Neural crest cell (in vitro differentiated cells): ENCODE measurements at regions not wholly inside any gene's neighbourhood (a gene's known extent, or its start where the extent isn't known, plus 50 kb on each side); places are given as distances from the start of the nearest gene placed in this dataset.

Source experiments
- DNase-seq: peaks from one replicate; pipeline ENCODE4 v3.0.0; 2021; ENCODE audit warnings: low read depth, mixed read lengths, low spot score
- H3K27ac Mint-ChIP-seq: one replicate; pipeline ENCODE4 v1.8.0; 2021; ENCODE audit warnings: mild to moderate bottlenecking, mixed read lengths; ENCODE audit not compliant: unreplicated experiment
- H3K27me3 Mint-ChIP-seq: 2 replicates; pipeline ENCODE4 v1.8.0; 2021; ENCODE audit warnings: low read depth, mild to moderate bottlenecking, mixed read lengths
- H3K36me3 Mint-ChIP-seq: 2 replicates; pipeline ENCODE4 v1.8.0; 2021; ENCODE audit warnings: low read depth, mild to moderate bottlenecking, mixed read lengths
- H3K4me1 Mint-ChIP-seq: 2 replicates; pipeline ENCODE4 v1.8.0; 2021; ENCODE audit warnings: mixed read lengths
- H3K4me3 Mint-ChIP-seq: one replicate; pipeline ENCODE4 v1.8.0; 2021; ENCODE audit warnings: mild to moderate bottlenecking, mixed read lengths
- H3K9me3 Mint-ChIP-seq: 2 replicates; pipeline ENCODE4 v1.8.0; 2021; ENCODE audit warnings: mixed read lengths
- TF ChIP-seq, protein P1 (sequence below): fragments of 200-600 bp; sonication (generic); conservative IDR thresholded peaks from 2 replicates; pipeline ENCODE4 v1.5.0; 2021; ENCODE audit warnings: antibody characterized with exemption, mild to moderate bottlenecking

DNA sequence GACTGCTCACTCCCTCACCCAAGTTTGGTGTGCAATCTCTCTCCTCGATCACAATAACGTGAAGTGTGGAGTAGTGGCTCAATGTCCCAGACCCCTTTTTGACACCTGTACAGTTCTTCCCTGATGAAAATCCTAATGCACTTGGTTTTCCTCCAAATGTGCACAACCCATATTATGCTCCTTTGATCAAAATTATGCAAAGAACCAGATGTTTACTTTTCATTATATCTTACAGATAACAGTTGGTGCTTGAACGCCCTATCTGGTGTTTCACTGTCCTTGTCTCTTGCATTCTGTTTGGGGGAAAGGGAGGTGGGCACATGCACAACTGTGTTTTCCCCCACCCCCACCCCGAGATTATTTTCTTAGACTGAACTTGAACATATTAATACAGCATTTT is 85.0 kb upstream of the CREB1 start:
- no peaks in the 10 kb centered on the region for H3K27me3 Mint-ChIP-seq
- no peaks in the 10 kb centered on the region for H3K36me3 Mint-ChIP-seq
- TF ChIP-seq, protein P1, sequence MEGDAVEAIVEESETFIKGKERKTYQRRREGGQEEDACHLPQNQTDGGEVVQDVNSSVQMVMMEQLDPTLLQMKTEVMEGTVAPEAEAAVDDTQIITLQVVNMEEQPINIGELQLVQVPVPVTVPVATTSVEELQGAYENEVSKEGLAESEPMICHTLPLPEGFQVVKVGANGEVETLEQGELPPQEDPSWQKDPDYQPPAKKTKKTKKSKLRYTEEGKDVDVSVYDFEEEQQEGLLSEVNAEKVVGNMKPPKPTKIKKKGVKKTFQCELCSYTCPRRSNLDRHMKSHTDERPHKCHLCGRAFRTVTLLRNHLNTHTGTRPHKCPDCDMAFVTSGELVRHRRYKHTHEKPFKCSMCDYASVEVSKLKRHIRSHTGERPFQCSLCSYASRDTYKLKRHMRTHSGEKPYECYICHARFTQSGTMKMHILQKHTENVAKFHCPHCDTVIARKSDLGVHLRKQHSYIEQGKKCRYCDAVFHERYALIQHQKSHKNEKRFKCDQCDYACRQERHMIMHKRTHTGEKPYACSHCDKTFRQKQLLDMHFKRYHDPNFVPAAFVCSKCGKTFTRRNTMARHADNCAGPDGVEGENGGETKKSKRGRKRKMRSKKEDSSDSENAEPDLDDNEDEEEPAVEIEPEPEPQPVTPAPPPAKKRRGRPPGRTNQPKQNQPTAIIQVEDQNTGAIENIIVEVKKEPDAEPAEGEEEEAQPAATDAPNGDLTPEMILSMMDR: no peak

DNA sequence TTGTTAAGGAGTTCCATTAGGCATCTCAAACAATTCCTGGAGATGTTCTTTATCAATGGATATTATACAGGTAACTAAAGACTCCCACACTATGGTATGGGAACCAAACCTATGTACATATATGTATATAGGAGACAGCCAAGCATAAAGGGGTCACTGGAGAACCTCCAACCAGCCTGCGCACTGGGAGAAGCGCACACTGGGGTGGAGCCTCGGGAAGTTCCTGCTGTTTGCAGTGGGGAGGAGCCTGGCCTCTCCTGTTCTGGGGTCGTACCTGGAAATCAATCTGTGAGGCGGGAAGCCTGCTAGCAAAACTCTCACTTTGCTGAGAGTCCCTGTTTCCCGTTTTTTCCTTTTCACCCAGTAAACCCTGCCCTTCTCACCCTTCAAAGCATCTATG is 83.1 kb upstream of the CREB1 start:
- Mint-ChIP-seq H3K27me3 (no peaks in the 10 kb centered on the region), H3K27ac (no peak overlapping the region), H3K4me1 (no peaks in the 10 kb centered on the region), H3K9me3 (no peaks in the 10 kb centered on the region), H3K36me3 (no peaks in the 10 kb centered on the region), H3K4me3 (no peak overlapping the region)
- no peak for DNase-seq
- TF ChIP-seq, protein P1: no peak

More for the DNA sequence above, 85.0 kb upstream of the CREB1 start:
- H3K4me1 Mint-ChIP-seq: no peaks in the 10 kb centered on the region
- no peak overlapping the region for H3K4me3 Mint-ChIP-seq
- no peak overlapping the region for H3K27ac Mint-ChIP-seq
- H3K9me3 Mint-ChIP-seq: peaks cover 2% of the 10 kb centered on the region
- DNase-seq: no peak

GRCh38 chr2:207448006-207448405 is 81.8 kb upstream of the CREB1 start:
- Mint-ChIP-seq H3K27ac (no peak overlapping the region), H3K36me3 (no peaks in the 10 kb centered on the region), H3K4me1 (no peaks in the 10 kb centered on the region), H3K9me3 (no peaks in the 10 kb centered on the region), H3K27me3 (no peaks in the 10 kb centered on the region), H3K4me3 (no peak overlapping the region)
- no peak for DNase-seq
- TF ChIP-seq, protein P1: no peak

DNA sequence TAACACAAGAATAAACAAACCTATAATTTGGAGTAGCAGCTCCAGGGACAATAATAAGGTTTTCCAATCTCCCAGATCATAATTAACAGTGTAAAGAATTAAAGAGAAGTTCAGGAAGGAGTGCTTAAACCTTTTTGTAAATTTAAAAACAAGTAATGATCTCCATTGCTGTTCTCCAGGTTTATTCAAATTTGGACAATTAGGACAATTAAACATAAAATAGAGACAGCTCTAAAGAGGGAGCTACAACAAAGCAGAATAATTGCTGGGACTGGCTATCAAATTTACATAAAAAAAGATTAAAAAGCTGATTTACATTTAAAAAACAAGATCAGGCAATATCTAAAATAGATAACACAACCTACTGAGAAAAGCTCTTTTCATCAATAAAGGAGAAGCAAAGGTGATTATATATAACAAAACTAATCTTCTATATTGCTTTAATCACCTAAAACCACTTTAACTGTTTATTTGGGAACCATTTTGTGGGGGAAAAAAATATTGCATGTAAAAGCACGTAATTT is 80.1 kb upstream of the CREB1 start:
- no peak for DNase-seq
- no peak overlapping the region for H3K4me3 Mint-ChIP-seq
- peaks cover 4% of the 10 kb centered on the region for H3K36me3 Mint-ChIP-seq
- no peaks in the 10 kb centered on the region for H3K27me3 Mint-ChIP-seq
- no peaks in the 10 kb centered on the region for H3K9me3 Mint-ChIP-seq
- TF ChIP-seq, protein P1: no peak
- no peaks in the 10 kb centered on the region for H3K4me1 Mint-ChIP-seq
- H3K27ac Mint-ChIP-seq: no peak overlapping the region

DNA sequence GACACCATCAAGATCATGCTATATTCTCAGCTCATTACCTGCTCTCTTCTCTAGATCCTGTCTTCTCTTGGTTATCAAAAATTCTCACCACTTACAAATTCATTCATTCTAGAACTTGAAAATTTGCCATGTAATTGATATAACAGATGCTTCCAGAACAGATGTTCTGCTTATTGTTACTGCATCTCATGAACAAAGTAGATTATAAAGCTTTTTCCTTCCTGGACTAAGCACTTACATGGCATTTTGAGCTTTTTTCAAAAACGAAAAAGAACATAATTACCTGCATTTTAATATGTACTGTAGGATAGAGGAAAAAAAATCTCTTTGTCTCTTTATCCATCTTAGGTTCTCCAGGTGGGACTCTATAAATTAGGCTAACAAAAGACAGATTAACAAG is 79.6 kb upstream of the CREB1 start:
- Mint-ChIP-seq H3K27ac (no peak overlapping the region), H3K36me3 (peaks cover 4% of the 10 kb centered on the region), H3K27me3 (no peaks in the 10 kb centered on the region), H3K9me3 (peaks cover 2% of the 10 kb centered on the region), H3K4me1 (no peaks in the 10 kb centered on the region), H3K4me3 (no peak overlapping the region)
- DNase-seq: no peak
- TF ChIP-seq, protein P1: no peak

GRCh38 chr2:207458582-207458981 is 71.2 kb upstream of the CREB1 start:
- DNase-seq: no peak
- no peaks in the 10 kb centered on the region for H3K4me1 Mint-ChIP-seq
- H3K9me3 Mint-ChIP-seq: peaks cover 5% of the 10 kb centered on the region
- no peaks in the 10 kb centered on the region for H3K36me3 Mint-ChIP-seq
- H3K27me3 Mint-ChIP-seq: no peaks in the 10 kb centered on the region
- H3K27ac Mint-ChIP-seq: no peak overlapping the region
- TF ChIP-seq, protein P1: no peak
- H3K4me3 Mint-ChIP-seq: no peak overlapping the region
